Lower leg skin (tissue), 4 donors: ENCODE measurements at regions not wholly inside any gene's neighbourhood (a gene's known extent, or its start where the extent isn't known, plus 50 kb on each side); places are given as distances from the start of the nearest gene placed in this dataset.

Experiments
- DNase-seq, 2 donors: peaks; one replicate each; pipeline ENCODE4 v3.0.0-alpha.2; 2019; ENCODE audit warnings: low spot score in 2 of 2
- H3K4me3 ChIP-seq: fragments of 200-600 bp; sonication (generic); 2 replicates; pipeline ENCODE4 v1.5.1; 2017; ENCODE audit warnings: mild to moderate bottlenecking, low read depth; ENCODE audit not compliant: poor library complexity, severe bottlenecking
- POLR2A ChIP-seq, 2 donors: fragments of 450-650 bp; IDR thresholded peaks; one replicate each; pipeline ENCODE4 v1.6.1; 2016 to 2017; ENCODE audit warnings: antibody characterized with exemption in 2 of 2, mild to moderate bottlenecking in 1 of 2, moderate library complexity in 1 of 2
- WGBS, 2 donors: methylation state at CpG; one replicate each; pipeline ENCODE4 v1.1.5; 2018; 5-methylcytosine and 5-hydroxymethylcytosine counted together
- intact Hi-C: fragments of 100-400 bp; cut with DNase I; formaldehyde crosslinking; loops from one replicate; pipeline ENCODE4 v1.15.0; 2023; ENCODE audit warnings: low total_unique reads
- TF ChIP-seq, protein P1 (sequence below), 3 donors: fragments of 450-650 bp; IDR thresholded peaks; one replicate each; pipeline ENCODE4 v1.5.1; 2016; ENCODE audit warnings: antibody characterized with exemption in 3 of 3, mild to moderate bottlenecking in 3 of 3, moderate library complexity in 2 of 3

DNA sequence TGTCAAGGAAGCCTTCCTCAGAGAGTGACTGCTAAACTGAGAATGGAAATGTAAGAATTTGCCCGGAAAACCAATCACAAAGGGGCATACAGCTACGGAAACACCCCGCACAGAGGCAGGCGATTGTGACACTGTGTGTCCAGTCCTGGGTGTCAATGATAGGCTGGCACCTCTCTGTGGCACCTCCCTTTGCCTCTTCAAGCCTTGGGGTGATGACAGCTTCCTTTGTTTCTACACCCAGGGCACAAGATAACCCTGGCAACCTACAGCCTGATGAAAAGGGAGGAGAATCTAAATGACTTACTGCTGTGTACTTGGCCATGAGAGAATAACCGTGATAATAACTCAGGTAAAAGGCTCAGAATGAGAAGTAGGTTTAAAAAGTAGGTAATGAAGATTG is 93.6 kb upstream of the SSTR4 start:
- no peak for DNase-seq
- intact Hi-C loops: no loop called here
- WGBS, 2 donors: 76 to 78% methylated on average over 5 of the region's 5 CpGs
- no peak for TF ChIP-seq POLR2A (IDR thresholded peaks at IDR 0.05)
- TF ChIP-seq, protein P1, sequence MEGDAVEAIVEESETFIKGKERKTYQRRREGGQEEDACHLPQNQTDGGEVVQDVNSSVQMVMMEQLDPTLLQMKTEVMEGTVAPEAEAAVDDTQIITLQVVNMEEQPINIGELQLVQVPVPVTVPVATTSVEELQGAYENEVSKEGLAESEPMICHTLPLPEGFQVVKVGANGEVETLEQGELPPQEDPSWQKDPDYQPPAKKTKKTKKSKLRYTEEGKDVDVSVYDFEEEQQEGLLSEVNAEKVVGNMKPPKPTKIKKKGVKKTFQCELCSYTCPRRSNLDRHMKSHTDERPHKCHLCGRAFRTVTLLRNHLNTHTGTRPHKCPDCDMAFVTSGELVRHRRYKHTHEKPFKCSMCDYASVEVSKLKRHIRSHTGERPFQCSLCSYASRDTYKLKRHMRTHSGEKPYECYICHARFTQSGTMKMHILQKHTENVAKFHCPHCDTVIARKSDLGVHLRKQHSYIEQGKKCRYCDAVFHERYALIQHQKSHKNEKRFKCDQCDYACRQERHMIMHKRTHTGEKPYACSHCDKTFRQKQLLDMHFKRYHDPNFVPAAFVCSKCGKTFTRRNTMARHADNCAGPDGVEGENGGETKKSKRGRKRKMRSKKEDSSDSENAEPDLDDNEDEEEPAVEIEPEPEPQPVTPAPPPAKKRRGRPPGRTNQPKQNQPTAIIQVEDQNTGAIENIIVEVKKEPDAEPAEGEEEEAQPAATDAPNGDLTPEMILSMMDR (IDR thresholded peaks at IDR 0.05): no peak
- H3K4me3 ChIP-seq: no peak overlapping the region

DNA sequence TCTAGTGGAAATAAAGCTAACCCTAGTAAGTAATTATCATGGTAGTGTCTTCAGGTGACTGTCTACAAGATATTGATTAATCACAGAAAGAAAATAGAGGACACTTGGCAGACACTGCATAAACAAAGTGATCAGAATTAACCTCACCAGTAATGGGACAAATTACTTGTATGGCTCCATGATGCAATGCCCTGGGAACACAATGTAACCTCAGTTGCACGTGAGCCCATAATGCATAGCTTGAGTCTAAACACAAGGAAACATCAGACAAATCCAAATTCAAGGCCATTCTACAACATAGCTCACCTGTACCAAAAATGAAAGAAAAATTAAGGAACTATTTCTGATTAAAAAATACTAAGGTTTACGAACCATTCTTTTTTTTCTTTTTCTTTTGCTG is 92.4 kb upstream of the SSTR4 start:
- TF ChIP-seq, protein P1 (IDR thresholded peaks at IDR 0.05): no peak
- TF ChIP-seq POLR2A (IDR thresholded peaks at IDR 0.05): no peak
- WGBS, 2 donors: 84 to 94% methylated on average over 2 of the region's 2 CpGs
- no peak for DNase-seq
- intact Hi-C loops: no loop called here
- no peak overlapping the region for H3K4me3 ChIP-seq

DNA sequence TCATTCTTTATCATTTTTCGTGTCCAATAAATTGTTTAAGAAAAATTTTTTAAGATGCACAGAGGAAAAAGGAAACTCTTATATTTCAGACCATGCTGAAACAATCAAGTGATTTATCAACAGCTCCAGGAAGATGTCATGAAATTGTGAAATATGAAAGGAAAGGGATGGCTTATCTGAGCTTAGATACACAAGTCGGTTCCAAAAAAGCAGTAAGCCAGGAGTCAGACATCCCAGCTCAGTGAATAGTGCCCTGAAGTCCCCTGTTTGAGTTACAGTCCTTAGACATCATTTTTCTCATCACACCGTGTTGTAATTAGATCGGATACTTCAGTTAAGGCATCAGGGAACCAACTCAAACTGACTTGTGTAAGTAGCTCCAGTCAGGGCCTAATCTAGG is 91.0 kb upstream of the SSTR4 start:
- no peak overlapping the region for H3K4me3 ChIP-seq
- DNase-seq: no peak
- intact Hi-C loops: no loop called here
- TF ChIP-seq POLR2A (IDR thresholded peaks at IDR 0.05): no peak
- TF ChIP-seq, protein P1 (IDR thresholded peaks at IDR 0.05): no peak
- WGBS, 2 donors: 31 to 42% methylated on average over 4 of the region's 4 CpGs

DNA sequence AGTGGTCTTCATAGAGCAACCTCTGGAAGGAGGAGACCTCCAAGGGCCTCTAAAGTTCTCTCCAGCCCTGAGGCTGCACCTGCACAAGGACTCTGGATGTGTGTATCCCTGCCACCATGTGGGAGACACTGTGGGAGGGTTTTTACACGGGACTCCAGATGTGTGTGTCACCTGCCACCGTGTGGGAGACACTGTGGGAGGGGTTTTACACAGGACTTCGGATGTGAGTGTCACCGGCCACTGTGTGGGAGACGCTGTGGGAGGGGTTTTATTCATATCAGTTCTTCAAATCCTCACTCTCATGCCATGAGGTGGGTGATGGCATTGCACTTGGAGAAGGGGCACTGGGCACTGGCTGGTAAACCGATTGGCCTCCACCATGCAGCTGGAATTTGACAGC is 90.2 kb upstream of the SSTR4 start:
- TF ChIP-seq, protein P1 (IDR thresholded peaks at IDR 0.05): no peak
- intact Hi-C loops: loop anchor here (5.0 kb wide), 1 partner anchor 1943 kb away; no protein-coding TSS in a partner anchor
- no peak overlapping the region for H3K4me3 ChIP-seq
- 90 to 91% methylated on average over 6 of the region's 6 CpGs for WGBS, 2 donors
- no peak for DNase-seq

DNA sequence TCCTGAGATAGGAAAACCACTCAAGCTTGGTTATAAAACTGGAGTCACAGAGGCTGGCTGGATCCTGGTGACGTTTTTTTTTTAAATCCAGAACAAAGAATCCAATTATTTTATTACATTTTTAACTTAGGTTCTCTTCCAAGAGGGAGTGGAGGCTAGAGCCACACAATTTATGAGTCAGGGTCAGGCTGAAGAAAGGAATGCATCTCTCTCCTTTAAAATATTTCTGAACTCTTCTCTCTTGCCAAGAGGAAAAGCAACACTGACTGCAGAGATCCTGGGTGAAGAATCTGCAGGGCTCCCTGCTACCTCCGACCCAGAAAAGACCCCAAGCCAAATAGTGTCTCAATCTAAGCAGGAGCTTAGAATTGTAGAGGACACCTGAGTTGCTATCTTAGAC is 88.5 kb upstream of the SSTR4 start:
- no peak for TF ChIP-seq POLR2A (IDR thresholded peaks at IDR 0.05)
- TF ChIP-seq, protein P1 (IDR thresholded peaks at IDR 0.05): no peak
- 27 to 38% methylated on average over 2 of the region's 2 CpGs for WGBS, 2 donors
- H3K4me3 ChIP-seq: no peak overlapping the region
- intact Hi-C loops: loop anchor here (5.0 kb wide), 1 partner anchor 1944 kb away; no protein-coding TSS in a partner anchor
- DNase-seq: no peak
